ENCODE measurements at regions not wholly inside any gene's neighbourhood (a gene's known extent, or its start where the extent isn't known, plus 50 kb on each side); places are given as distances from the start of the nearest gene placed in this dataset.

- TF ChIP-seq CTCF (IDR thresholded peaks at IDR 0.05; ENCODE audit: low read depth, low read length) = no peak
- no peak overlapping the region for H3K4me3 ChIP-seq (ENCODE audit: low read depth, low read length)
These were observed 131.2 kb upstream of the PLCXD3 start for GRCh38 chr5:41641621-41642020.

- no peak for TF ChIP-seq CTCF (IDR thresholded peaks at IDR 0.05; ENCODE audit: low read depth, low read length)
- no peak overlapping the region for H3K4me3 ChIP-seq (ENCODE audit: low read depth, low read length)
These were observed 128.3 kb upstream of the PLCXD3 start for GRCh38 chr5:41638685-41639084.

- peak; percentile 28; the same call in 1 of the 2 replicates for TF ChIP-seq CTCF (IDR thresholded peaks at IDR 0.05; ENCODE audit: low read depth, low read length)
- no peak overlapping the region for H3K4me3 ChIP-seq (ENCODE audit: low read depth, low read length)
These were observed 127.5 kb upstream of the PLCXD3 start for GRCh38 chr5:41637869-41638268.

DNA sequence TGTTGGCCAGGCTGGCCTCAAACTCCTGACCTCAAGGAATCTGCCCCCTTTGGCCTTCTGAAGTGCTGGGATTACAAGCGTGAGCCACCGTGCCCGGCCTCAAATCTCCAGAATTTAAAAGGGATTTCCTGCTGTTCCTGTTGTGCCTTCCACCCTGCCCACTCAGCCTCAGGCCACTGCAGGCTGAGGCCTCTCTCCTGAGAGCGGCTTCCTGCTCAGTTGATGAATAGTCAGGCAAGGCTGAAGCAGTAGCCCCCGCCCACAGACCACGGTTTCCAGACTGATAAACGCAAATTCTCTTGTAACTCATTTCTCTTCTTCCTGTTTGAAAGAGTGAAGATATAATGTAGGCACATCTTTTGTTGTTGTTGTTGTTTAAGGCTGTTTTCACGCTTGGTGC is 127.0 kb upstream of the PLCXD3 start:
- H3K4me3 ChIP-seq (ENCODE audit: low read depth, low read length) = no peak overlapping the region
- no peak for TF ChIP-seq CTCF (IDR thresholded peaks at IDR 0.05; ENCODE audit: low read depth, low read length)

DNA sequence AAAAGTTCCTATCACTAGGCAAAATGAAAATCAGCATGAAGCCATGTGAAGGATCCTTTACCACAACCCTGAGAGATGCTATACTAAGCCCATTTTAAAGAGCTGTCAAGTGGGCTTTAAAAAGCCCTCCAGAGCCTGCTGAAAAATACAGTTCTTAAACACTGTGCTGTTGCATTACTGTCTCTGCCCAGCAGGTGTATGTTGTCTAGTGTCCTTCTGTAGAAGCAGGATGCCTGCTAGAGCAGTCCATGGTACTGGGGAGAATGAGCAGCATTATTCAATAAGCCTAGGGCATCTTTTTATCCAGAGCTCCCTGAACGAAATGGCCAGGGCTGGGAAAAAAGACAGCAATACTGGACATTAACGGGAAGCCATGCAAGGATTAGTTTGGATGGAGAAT is 126.2 kb upstream of the PLCXD3 start:
- no peak overlapping the region for H3K4me3 ChIP-seq (ENCODE audit: low read depth, low read length)
- TF ChIP-seq CTCF (IDR thresholded peaks at IDR 0.05; ENCODE audit: low read depth, low read length) = peak; percentile 54

DNA sequence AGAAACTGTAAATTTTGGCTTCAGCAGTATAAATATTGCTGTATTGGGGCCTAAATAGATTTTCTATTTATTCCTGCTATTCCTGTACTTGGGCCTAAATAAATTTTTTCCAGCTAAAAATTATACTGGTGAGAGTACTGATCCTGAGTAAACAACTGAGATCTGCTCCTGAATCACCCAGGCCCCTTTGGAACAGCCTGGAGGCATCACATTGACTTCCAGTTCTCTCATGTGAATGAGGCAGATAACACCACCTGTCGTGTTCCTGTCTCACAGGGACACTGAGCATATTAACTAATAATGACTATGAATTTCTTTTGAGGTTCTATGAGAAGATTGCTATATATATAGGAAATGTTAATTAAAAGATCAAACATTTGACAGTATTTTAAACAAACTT is 119.5 kb upstream of the PLCXD3 start:
- H3K4me3 ChIP-seq (ENCODE audit: low read depth, low read length) = no peak overlapping the region
- TF ChIP-seq CTCF (IDR thresholded peaks at IDR 0.05; ENCODE audit: low read depth, low read length) = no peak

- no peak overlapping the region for H3K4me3 ChIP-seq (ENCODE audit: low read depth, low read length)
- no peak for TF ChIP-seq CTCF (IDR thresholded peaks at IDR 0.05; ENCODE audit: low read depth, low read length)
These were observed 115.2 kb upstream of the PLCXD3 start for GRCh38 chr5:41625571-41625970.

Data from WI38 (cell line).